GM21515 (cell line): ENCODE measurements at regions not wholly inside any gene's neighbourhood (a gene's known extent, or its start where the extent isn't known, plus 50 kb on each side); places are given as distances from the start of the nearest gene placed in this dataset.
A peak's percentile ranks its signal among the peaks of the same experiment; 100 is the strongest.

Source experiments
- ATAC-seq: cut with Tn5 transposase; IDR thresholded peaks from one replicate; pipeline ENCODE4 v1.9.1; 2021; ENCODE audit not compliant: unreplicated experiment

GRCh38 chr6:139855671-139856311 lies 481.3 kb upstream of the CITED2 start:
- no peak for ATAC-seq

GRCh38 chr6:139853302-139853992 lies 479.0 kb upstream of the CITED2 start:
- no peak for ATAC-seq

GRCh38 chr6:139852488-139853140 lies 478.2 kb upstream of the CITED2 start:
- ATAC-seq = no peak

- no peak for ATAC-seq
Measured at GRCh38 chr6:139852067-139852466, 477.6 kb upstream of the CITED2 start.

GRCh38 chr6:139851206-139851605 lies 476.8 kb upstream of the CITED2 start:
- no peak for ATAC-seq

- no peak for ATAC-seq
Measured at GRCh38 chr6:139850512-139850911, 476.1 kb upstream of the CITED2 start.

GRCh38 chr6:139847457-139847813 lies 473.0 kb upstream of the CITED2 start:
- ATAC-seq = no peak

GRCh38 chr6:139846538-139847456 lies 472.3 kb upstream of the CITED2 start:
- no peak for ATAC-seq

GRCh38 chr6:139844907-139845306 lies 470.5 kb upstream of the CITED2 start:
- no peak for ATAC-seq

GRCh38 chr6:139841794-139842215 lies 467.4 kb upstream of the CITED2 start:
- ATAC-seq = peak; percentile 91

GRCh38 chr6:139839506-139840156 lies 465.2 kb upstream of the CITED2 start:
- ATAC-seq = no peak

- no peak for ATAC-seq
Measured at GRCh38 chr6:139834232-139834631, 459.8 kb upstream of the CITED2 start.

- ATAC-seq = no peak
Measured at GRCh38 chr6:139833592-139833991, 459.1 kb upstream of the CITED2 start.

- ATAC-seq = no peak
Measured at GRCh38 chr6:139832493-139833305, 458.3 kb upstream of the CITED2 start.

GRCh38 chr6:139829576-139829975 lies 455.1 kb upstream of the CITED2 start:
- ATAC-seq = no peak

- no peak for ATAC-seq
Measured at GRCh38 chr6:139828751-139829519, 454.5 kb upstream of the CITED2 start.

- ATAC-seq = no peak
Measured at GRCh38 chr6:139825935-139826374, 451.5 kb upstream of the CITED2 start.

GRCh38 chr6:139824864-139825263 lies 450.4 kb upstream of the CITED2 start:
- ATAC-seq = no peak

- no peak for ATAC-seq
Measured at GRCh38 chr6:139823808-139824126, 449.3 kb upstream of the CITED2 start.
